Osteocyte (in vitro differentiated cells): ENCODE measurements at regions not wholly inside any gene's neighbourhood (a gene's known extent, or its start where the extent isn't known, plus 50 kb on each side); places are given as distances from the start of the nearest gene placed in this dataset.

Experiments used
- DNase-seq: peaks from one replicate; pipeline ENCODE4 v3.0.0; 2021; ENCODE audit warnings: mixed read lengths; ENCODE audit not compliant: unreplicated experiment; ENCODE audit errors: extremely low spot score
- H3K27ac Mint-ChIP-seq: one replicate; pipeline ENCODE4 v1.8.0; 2021; ENCODE audit warnings: mild to moderate bottlenecking, mixed read lengths; ENCODE audit not compliant: unreplicated experiment
- H3K27me3 Mint-ChIP-seq: one replicate; pipeline ENCODE4 v1.8.0; 2021; ENCODE audit warnings: mixed read lengths; ENCODE audit not compliant: unreplicated experiment
- H3K36me3 Mint-ChIP-seq: one replicate; pipeline ENCODE4 v1.8.0; 2021; ENCODE audit warnings: mixed read lengths; ENCODE audit not compliant: unreplicated experiment
- H3K4me1 Mint-ChIP-seq: one replicate; pipeline ENCODE4 v1.8.0; 2021; ENCODE audit warnings: mixed read lengths; ENCODE audit not compliant: unreplicated experiment
- H3K4me3 Mint-ChIP-seq: one replicate; pipeline ENCODE4 v1.8.0; 2021; ENCODE audit warnings: mild to moderate bottlenecking, moderate library complexity, mixed read lengths; ENCODE audit not compliant: unreplicated experiment
- H3K9me3 Mint-ChIP-seq: one replicate; pipeline ENCODE4 v1.8.0; 2021; ENCODE audit warnings: mixed read lengths; ENCODE audit not compliant: unreplicated experiment
- TF ChIP-seq, protein P1 (sequence below): fragments of 200-600 bp; sonication (generic); IDR thresholded peaks from 2 replicates; pipeline ENCODE4 v1.5.0; 2021; ENCODE audit warnings: antibody characterized with exemption, mild to moderate bottlenecking, moderate library complexity

DNA sequence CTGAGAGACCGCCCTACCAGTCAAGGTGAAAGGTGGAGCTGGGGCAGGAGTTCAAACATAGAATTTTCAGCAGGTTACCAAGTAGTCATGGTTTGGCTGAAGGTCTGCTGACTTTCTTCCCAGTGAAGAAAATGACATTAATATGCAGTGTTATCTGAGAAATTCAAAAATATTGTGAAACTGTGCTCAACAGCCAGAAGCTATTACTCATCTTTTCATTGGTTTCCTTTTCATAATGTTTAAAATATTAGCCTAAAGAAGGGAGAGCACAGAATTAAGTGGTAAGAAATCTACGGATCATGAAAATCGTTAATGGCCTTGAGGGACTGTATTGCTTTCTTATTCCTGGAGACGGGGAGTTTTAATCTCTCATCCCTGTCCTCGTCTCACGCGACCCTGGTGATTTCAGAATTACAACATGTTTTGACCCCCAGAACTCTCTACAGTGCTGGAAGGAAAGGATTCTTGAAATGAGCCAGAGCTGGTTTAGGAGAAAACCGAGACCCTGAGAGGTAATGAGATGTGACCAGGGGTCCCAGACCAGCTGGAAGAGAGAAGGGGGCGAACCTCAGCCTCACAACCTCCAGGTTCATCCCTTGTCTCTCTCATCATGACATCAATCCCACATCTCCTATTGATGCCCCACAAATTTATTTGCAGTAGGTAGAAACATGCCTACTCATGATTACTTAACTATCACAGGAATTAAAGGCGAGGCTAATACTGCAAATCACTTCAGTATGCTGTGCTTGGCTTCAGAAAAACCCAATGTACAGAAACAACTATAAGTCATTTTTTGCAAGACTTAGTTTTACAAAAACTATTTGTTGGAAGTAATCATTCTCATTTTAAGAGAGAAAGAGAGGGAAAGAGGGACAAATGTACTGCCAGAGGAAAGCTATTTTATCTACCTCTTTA is 209.5 kb downstream of the FNDC1 start:
- Mint-ChIP-seq H3K4me3 (no peak overlapping the region), H3K4me1 (no peaks in the 10 kb centered on the region), H3K9me3 (peaks cover 14% of the 10 kb centered on the region), H3K36me3 (no peaks in the 10 kb centered on the region), H3K27ac (no peak overlapping the region), H3K27me3 (no peaks in the 10 kb centered on the region)
- no peak for DNase-seq
- TF ChIP-seq, protein P1, sequence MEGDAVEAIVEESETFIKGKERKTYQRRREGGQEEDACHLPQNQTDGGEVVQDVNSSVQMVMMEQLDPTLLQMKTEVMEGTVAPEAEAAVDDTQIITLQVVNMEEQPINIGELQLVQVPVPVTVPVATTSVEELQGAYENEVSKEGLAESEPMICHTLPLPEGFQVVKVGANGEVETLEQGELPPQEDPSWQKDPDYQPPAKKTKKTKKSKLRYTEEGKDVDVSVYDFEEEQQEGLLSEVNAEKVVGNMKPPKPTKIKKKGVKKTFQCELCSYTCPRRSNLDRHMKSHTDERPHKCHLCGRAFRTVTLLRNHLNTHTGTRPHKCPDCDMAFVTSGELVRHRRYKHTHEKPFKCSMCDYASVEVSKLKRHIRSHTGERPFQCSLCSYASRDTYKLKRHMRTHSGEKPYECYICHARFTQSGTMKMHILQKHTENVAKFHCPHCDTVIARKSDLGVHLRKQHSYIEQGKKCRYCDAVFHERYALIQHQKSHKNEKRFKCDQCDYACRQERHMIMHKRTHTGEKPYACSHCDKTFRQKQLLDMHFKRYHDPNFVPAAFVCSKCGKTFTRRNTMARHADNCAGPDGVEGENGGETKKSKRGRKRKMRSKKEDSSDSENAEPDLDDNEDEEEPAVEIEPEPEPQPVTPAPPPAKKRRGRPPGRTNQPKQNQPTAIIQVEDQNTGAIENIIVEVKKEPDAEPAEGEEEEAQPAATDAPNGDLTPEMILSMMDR, result no peak

- no peak overlapping the region for H3K4me3 Mint-ChIP-seq
- no peaks in the 10 kb centered on the region for H3K4me1 Mint-ChIP-seq
- TF ChIP-seq, protein P1, result no peak
- no peak for DNase-seq
- no peak overlapping the region for H3K27ac Mint-ChIP-seq
- H3K36me3 Mint-ChIP-seq, result no peaks in the 10 kb centered on the region
- no peaks in the 10 kb centered on the region for H3K27me3 Mint-ChIP-seq
- H3K9me3 Mint-ChIP-seq, result peaks cover 29% of the 10 kb centered on the region
Measured at GRCh38 chr6:159376516-159377158, 207.4 kb downstream of the FNDC1 start.

- no peak for DNase-seq
- H3K27ac Mint-ChIP-seq, result no peak overlapping the region
- H3K27me3 Mint-ChIP-seq, result no peaks in the 10 kb centered on the region
- no peaks in the 10 kb centered on the region for H3K36me3 Mint-ChIP-seq
- H3K4me3 Mint-ChIP-seq, result no peak overlapping the region
- TF ChIP-seq, protein P1, result no peak
- no peaks in the 10 kb centered on the region for H3K4me1 Mint-ChIP-seq
- H3K9me3 Mint-ChIP-seq, result peaks cover 41% of the 10 kb centered on the region
Measured at GRCh38 chr6:159375014-159375413, 205.8 kb downstream of the FNDC1 start.

- Mint-ChIP-seq H3K4me1 (no peaks in the 10 kb centered on the region), H3K27me3 (no peaks in the 10 kb centered on the region), H3K36me3 (no peaks in the 10 kb centered on the region), H3K9me3 (peaks cover 41% of the 10 kb centered on the region), H3K4me3 (no peak overlapping the region), H3K27ac (no peak overlapping the region)
- DNase-seq, result no peak
- TF ChIP-seq, protein P1, result no peak
Measured at GRCh38 chr6:159373670-159374069, 204.5 kb downstream of the FNDC1 start.

DNA sequence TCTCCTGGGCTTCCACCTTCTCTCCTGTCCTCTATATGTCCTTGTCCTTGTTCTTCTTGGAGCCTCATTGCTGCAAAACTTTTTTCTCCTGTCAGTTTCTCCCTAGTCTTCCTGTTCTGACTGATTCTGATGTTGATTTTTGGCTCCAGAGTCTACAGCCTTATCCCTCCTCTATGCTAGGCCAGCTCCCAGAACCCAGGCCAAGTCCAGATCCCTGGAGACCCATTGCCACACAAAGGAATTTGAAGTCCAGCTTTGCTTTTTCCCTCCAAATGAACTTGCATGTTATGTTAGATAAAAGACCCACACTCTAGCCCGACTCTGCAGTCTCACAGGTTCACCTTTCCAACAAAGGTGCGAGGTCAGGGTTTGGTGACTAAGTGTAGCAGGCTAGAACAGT is 203.1 kb downstream of the FNDC1 start:
- DNase-seq, result no peak
- Mint-ChIP-seq H3K27ac (no peak overlapping the region), H3K9me3 (peaks cover 35% of the 10 kb centered on the region), H3K27me3 (no peaks in the 10 kb centered on the region), H3K4me1 (no peaks in the 10 kb centered on the region), H3K36me3 (no peaks in the 10 kb centered on the region), H3K4me3 (no peak overlapping the region)
- TF ChIP-seq, protein P1, result no peak
